ENCODE measurements at regions not wholly inside any gene's neighbourhood (a gene's known extent, or its start where the extent isn't known, plus 50 kb on each side); places are given as distances from the start of the nearest gene placed in this dataset.

DNA sequence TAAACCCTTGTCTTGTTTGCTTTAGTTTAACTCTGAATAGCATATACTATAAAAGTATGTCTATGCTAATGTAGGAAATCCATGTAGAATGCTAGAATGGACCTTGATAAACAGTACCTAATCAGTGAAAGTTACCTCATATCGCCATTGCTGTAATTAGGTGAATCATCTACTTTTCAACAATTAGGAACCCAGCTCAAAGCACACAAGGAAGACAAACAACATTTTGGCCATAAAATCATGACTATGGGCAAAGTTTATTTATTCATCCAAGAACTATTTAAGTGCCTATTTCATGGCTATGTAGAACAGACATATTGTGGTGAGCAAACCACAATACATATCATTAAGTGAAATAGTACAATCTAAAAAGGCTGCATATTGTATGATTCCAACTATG lies 1043.2 kb downstream of the BRINP3 start:
- in situ Hi-C loops (cut with MboI; ENCODE audit: low sequenced_read_pairs, unreplicated experiment) = no loop called here
- TF ChIP-seq, protein P1, sequence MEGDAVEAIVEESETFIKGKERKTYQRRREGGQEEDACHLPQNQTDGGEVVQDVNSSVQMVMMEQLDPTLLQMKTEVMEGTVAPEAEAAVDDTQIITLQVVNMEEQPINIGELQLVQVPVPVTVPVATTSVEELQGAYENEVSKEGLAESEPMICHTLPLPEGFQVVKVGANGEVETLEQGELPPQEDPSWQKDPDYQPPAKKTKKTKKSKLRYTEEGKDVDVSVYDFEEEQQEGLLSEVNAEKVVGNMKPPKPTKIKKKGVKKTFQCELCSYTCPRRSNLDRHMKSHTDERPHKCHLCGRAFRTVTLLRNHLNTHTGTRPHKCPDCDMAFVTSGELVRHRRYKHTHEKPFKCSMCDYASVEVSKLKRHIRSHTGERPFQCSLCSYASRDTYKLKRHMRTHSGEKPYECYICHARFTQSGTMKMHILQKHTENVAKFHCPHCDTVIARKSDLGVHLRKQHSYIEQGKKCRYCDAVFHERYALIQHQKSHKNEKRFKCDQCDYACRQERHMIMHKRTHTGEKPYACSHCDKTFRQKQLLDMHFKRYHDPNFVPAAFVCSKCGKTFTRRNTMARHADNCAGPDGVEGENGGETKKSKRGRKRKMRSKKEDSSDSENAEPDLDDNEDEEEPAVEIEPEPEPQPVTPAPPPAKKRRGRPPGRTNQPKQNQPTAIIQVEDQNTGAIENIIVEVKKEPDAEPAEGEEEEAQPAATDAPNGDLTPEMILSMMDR (IDR thresholded peaks at IDR 0.05; ENCODE audit: borderline replicate concordance, control extremely low read depth, extremely low read depth, insufficient read depth, missing control alignments) = no peak
- no peak for DNase-seq (ENCODE audit: low spot score)

DNA sequence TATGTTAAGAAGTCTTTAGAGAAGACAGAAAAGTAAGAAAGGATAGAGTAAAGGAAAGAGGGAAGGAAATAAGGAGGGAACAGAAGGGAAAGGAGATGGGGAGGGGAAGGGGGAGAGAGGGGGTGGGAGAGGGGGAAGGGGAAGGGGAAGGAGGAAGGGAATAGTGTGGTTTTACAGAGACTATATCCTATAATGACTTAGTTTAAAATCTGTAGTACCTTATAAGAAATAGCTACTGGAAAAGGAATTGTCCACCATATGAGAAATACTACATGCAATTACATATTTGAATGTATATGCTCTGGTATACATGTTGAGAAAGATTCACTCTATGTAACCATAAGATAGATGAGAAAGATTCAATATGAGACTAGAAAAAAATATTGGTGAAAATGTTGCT lies 1042.3 kb downstream of the BRINP3 start:
- no peak for DNase-seq (ENCODE audit: low spot score)
- TF ChIP-seq, protein P1 (IDR thresholded peaks at IDR 0.05; ENCODE audit: borderline replicate concordance, control extremely low read depth, extremely low read depth, insufficient read depth, missing control alignments) = no peak
- in situ Hi-C loops (cut with MboI; ENCODE audit: low sequenced_read_pairs, unreplicated experiment) = no loop called here

DNA sequence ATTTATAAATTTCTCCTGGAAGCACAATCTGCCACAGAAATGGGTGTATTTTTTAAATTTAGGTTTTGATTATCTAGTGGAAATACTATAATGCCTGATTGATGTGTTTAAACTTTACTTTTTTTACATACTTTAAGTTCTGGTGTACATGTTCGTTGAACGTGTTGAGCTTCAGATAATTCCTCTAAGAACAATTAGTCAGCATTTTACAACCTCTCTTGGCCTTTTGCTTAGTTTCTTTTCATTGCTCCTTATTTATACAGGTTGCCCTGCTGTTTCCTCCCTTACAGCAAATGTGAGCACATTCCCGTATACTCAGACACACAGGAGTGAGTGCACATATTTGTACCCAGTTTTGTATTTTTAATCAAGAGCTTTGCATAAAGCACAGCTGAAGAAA lies 1038.9 kb downstream of the BRINP3 start:
- no peak for DNase-seq (ENCODE audit: low spot score)
- TF ChIP-seq, protein P1 (IDR thresholded peaks at IDR 0.05; ENCODE audit: borderline replicate concordance, control extremely low read depth, extremely low read depth, insufficient read depth, missing control alignments) = no peak
- in situ Hi-C loops (cut with MboI; ENCODE audit: low sequenced_read_pairs, unreplicated experiment) = no loop called here

DNA sequence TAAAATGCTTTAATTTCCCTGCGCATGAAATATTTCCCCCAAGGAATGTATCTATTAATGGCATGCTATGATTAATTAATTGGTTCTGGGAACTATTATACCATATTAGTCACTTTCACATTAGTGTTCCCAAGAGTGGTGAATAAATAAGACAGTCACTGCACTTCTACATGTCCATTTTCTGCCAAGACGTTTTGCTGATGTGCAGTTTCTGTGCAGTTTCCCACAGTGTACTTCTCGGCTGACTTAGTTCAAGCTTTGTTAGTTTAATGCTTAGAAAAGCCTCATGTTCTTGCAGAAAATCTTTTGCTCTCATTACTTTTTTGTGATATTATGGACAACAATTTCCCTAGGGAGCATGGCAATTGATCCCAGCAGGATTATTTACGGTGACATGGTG lies 1014.5 kb downstream of the BRINP3 start:
- no peak for DNase-seq (ENCODE audit: low spot score)
- in situ Hi-C loops (cut with MboI; ENCODE audit: low sequenced_read_pairs, unreplicated experiment) = no loop called here
- TF ChIP-seq, protein P1 (IDR thresholded peaks at IDR 0.05; ENCODE audit: borderline replicate concordance, control extremely low read depth, extremely low read depth, insufficient read depth, missing control alignments) = no peak

DNA sequence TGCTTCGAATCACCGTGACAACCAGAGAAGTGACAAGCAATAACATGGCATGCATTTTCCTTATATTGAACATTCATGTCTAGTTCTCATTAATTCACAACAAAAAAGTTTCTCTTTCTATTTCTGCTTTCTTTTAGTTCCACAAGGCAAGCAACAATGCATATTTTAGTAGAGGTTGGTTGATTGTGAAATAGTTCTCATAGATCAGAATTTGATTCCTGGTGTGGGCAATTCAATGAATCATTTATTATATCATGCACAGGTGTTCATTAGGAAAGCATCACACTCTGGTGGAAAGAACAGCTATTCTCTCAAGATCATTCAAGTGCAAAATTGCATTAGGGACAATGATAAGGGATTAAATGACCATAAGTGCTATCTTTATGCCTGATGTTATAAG lies 980.9 kb downstream of the BRINP3 start:
- DNase-seq (ENCODE audit: low spot score) = no peak
- in situ Hi-C loops (cut with MboI; ENCODE audit: low sequenced_read_pairs, unreplicated experiment) = no loop called here
- TF ChIP-seq, protein P1 (IDR thresholded peaks at IDR 0.05; ENCODE audit: borderline replicate concordance, control extremely low read depth, extremely low read depth, insufficient read depth, missing control alignments) = no peak

DNA sequence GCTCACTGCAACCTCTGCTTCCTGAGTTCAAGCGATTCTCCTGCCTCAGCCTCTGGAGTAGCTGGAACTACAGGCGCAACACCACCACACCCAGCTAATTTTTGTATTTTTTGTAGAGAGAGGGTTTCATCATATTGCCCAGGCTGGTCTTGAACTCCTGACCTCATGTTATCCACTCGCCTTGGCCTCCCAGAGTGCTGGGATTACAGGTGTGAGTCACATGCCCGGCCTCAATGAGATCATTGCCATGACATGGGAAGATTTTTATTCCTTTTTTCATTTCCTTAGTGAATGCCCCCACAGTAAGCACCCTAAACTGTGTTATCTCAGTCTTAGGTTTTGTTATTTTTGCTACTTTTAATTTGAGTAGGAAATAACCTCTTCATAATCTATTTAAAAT lies 977.9 kb downstream of the BRINP3 start:
- TF ChIP-seq, protein P1 (IDR thresholded peaks at IDR 0.05; ENCODE audit: borderline replicate concordance, control extremely low read depth, extremely low read depth, insufficient read depth, missing control alignments) = no peak
- DNase-seq (ENCODE audit: low spot score) = no peak
- in situ Hi-C loops (cut with MboI; ENCODE audit: low sequenced_read_pairs, unreplicated experiment) = no loop called here

DNA sequence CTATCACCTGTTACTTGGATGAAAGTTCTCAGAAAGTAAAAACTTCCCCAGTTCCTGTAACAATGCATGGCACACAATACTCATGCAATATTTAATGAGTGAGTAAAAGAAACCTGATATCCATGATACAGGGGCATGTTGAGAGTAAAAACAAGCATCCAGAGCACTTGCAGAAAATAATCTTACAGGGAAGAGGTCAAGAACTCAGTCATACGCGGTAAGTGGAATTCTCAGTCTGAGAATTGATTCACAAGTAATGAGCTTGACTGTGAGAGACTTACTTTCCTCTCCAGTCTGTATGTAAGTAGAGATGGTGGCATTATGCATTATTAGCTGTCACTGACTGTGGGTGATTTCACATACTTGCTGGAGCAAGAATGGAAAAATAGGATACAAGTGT lies 976.9 kb downstream of the BRINP3 start:
- TF ChIP-seq, protein P1 (IDR thresholded peaks at IDR 0.05; ENCODE audit: borderline replicate concordance, control extremely low read depth, extremely low read depth, insufficient read depth, missing control alignments) = no peak
- DNase-seq (ENCODE audit: low spot score) = no peak
- in situ Hi-C loops (cut with MboI; ENCODE audit: low sequenced_read_pairs, unreplicated experiment) = no loop called here

Data from GM13976 (cell line).